GM19463 (cell line): ENCODE measurements at regions not wholly inside any gene's neighbourhood (a gene's known extent, or its start where the extent isn't known, plus 50 kb on each side); places are given as distances from the start of the nearest gene placed in this dataset.
"Not testable (repeated sequence)": the region's sequence is repeated elsewhere in the genome, so short reads cannot be mapped to it uniquely, and the experiment has no call there.

ENCODE experiments used
- ATAC-seq: cut with Tn5 transposase; IDR thresholded peaks from one replicate; pipeline ENCODE4 v1.9.1; 2021; ENCODE audit warnings: mild to moderate bottlenecking, moderate library complexity; ENCODE audit not compliant: unreplicated experiment

GRCh38 chr6:125354649-125355048 lies 52.9 kb upstream of the HDDC2 start:
- peak; percentile 38 for ATAC-seq

GRCh38 chr6:125356884-125357283 lies 55.1 kb upstream of the HDDC2 start:
- ATAC-seq: peak; percentile 61

- peak; percentile 68 for ATAC-seq
Observed at GRCh38 chr6:125357515-125358256, 55.9 kb upstream of the HDDC2 start.

- no peak for ATAC-seq
Observed at GRCh38 chr6:125358898-125359297, 57.1 kb upstream of the HDDC2 start.

- no peak for ATAC-seq
Observed at GRCh38 chr6:125361868-125362267, 60.1 kb upstream of the HDDC2 start.

- peak; percentile 43 for ATAC-seq
Observed at GRCh38 chr6:125363039-125363823, 61.5 kb upstream of the HDDC2 start.

- no peak for ATAC-seq
Observed at GRCh38 chr6:125363824-125364165, 62.0 kb upstream of the HDDC2 start.

- no peak for ATAC-seq
Observed at GRCh38 chr6:125365230-125365629, 63.5 kb upstream of the HDDC2 start.

GRCh38 chr6:125367036-125367782 lies 65.4 kb upstream of the HDDC2 start:
- no peak for ATAC-seq

- ATAC-seq: no peak
Observed at GRCh38 chr6:125370343-125370742, 68.6 kb upstream of the HDDC2 start.

GRCh38 chr6:125375013-125375412 lies 73.2 kb upstream of the HDDC2 start:
- no peak for ATAC-seq

GRCh38 chr6:125375821-125376220 lies 74.1 kb upstream of the HDDC2 start:
- no peak for ATAC-seq

GRCh38 chr6:125377621-125378020 lies 75.9 kb upstream of the HDDC2 start:
- ATAC-seq: no peak

- no peak for ATAC-seq
Observed at GRCh38 chr6:125379174-125379573, 77.4 kb upstream of the HDDC2 start.

GRCh38 chr6:125380474-125380873 lies 78.7 kb upstream of the HDDC2 start:
- no peak for ATAC-seq

GRCh38 chr6:125386337-125386736 lies 84.6 kb upstream of the HDDC2 start:
- not testable (repeated sequence) for ATAC-seq

- no peak for ATAC-seq
Observed at GRCh38 chr6:125392682-125393081, 90.9 kb upstream of the HDDC2 start.

- ATAC-seq: no peak
Observed at GRCh38 chr6:125393449-125393858, 91.7 kb upstream of the HDDC2 start.

- ATAC-seq: no peak
Observed at GRCh38 chr6:125406741-125407140, 105.0 kb upstream of the HDDC2 start.

GRCh38 chr6:125414507-125414906 lies 112.7 kb upstream of the HDDC2 start:
- ATAC-seq: no peak

- ATAC-seq: no peak
Observed at GRCh38 chr6:125415913-125416312, 114.1 kb upstream of the HDDC2 start.

GRCh38 chr6:125421836-125422235 lies 120.1 kb upstream of the HDDC2 start:
- no peak for ATAC-seq
